Heart left ventricle (tissue), 16 donors: ENCODE measurements at regions not wholly inside any gene's neighbourhood (a gene's known extent, or its start where the extent isn't known, plus 50 kb on each side); places are given as distances from the start of the nearest gene placed in this dataset.
"Not testable (repeated sequence)": the region's sequence is repeated elsewhere in the genome, so short reads cannot be mapped to it uniquely, and the experiment has no call there.

ENCODE experiments used
- ATAC-seq, 4 donors: fragments of 200-7000 bp; cut with Tn5 transposase; one replicate each; pipeline ENCODE4 v1.9.1; 2020 to 2022; ENCODE audit warnings: moderate library complexity in 4 of 4, mild to moderate bottlenecking in 3 of 4, moderate number of reproducible peaks in 1 of 4
- DNase-seq, 5 donors: peaks; one replicate each; pipeline ENCODE4 v3.0.0-alpha.2; 2020
- H3K27ac ChIP-seq, 12 donors: fragments of 200-600 bp; sonication (generic) in 4 of 12; one replicate each; pipeline versions ENCODE4 v1.5.0 to v1.8.0; 2016 to 2022; ENCODE audit warnings: mild to moderate bottlenecking in 2 of 12
- H3K27me3 ChIP-seq, 9 donors: fragments of 200-600 bp; sonication (generic) in 2 of 9; one replicate each; pipeline versions ENCODE4 v1.5.1 to v1.8.0; 2016 to 2022; ENCODE audit warnings: mild to moderate bottlenecking in 3 of 9
- H3K36me3 ChIP-seq, 9 donors: fragments of 200-600 bp; sonication (generic) in 2 of 9; one replicate each; pipeline versions ENCODE4 v1.5.0 to v1.8.0; 2018 to 2022; ENCODE audit warnings: mild to moderate bottlenecking in 2 of 9
- H3K4me1 ChIP-seq, 12 donors: fragments of 200-600 bp; sonication (generic) in 4 of 12; one replicate each; pipeline versions ENCODE4 v1.5.0 to v1.8.0; 2016 to 2022; ENCODE audit warnings: mild to moderate bottlenecking in 3 of 12
- H3K4me3 ChIP-seq, 12 donors: fragments of 200-600 bp; sonication (generic) in 4 of 12; one replicate each; pipeline versions ENCODE4 v1.5.0 to v1.8.0; 2017 to 2022; ENCODE audit warnings: mild to moderate bottlenecking in 9 of 12, moderate library complexity in 4 of 12
- H3K9me3 ChIP-seq, 12 donors: fragments of 200-600 bp; sonication (generic) in 4 of 12; one replicate each; pipeline versions ENCODE4 v1.5.0 to v1.8.0; 2016 to 2022; ENCODE audit warnings: mild to moderate bottlenecking in 1 of 12
- CTCF ChIP-seq, 12 donors: fragments of 200-600 bp; sonication (generic) in 4 of 12; IDR thresholded peaks; one replicate each; pipeline versions ENCODE4 v1.5.0 to v1.8.0; 2018 to 2022; ENCODE audit warnings: antibody characterized with exemption in 12 of 12, mild to moderate bottlenecking in 5 of 12
- POLR2A ChIP-seq, 2 donors: fragments of 450-650 bp; IDR thresholded peaks; one replicate each; pipeline ENCODE4 v1.6.1; 2017; ENCODE audit warnings: antibody characterized with exemption in 2 of 2, mild to moderate bottlenecking in 2 of 2, moderate library complexity in 2 of 2
- WGBS, 4 donors: extraction: QIAGEN DNeasy Blood & Tissue Kit in 2 of 4; methylation state at CpG; one replicate each; pipeline versions ENCODE4 v1.1.5 to v1.1.7; 2013 to 2018; 5-methylcytosine and 5-hydroxymethylcytosine counted together
- intact Hi-C, 10 donors: fragments of 100-400 bp; cut with DNase I; formaldehyde crosslinking; loops; one replicate each; pipeline versions ENCODE4 v1.11.1 to v1.14.2; 2022
- donor health status: ischemic (EF 13 %, LVEDD 7.1; RV severe dilation, severe dysfunction).
- donor health status: healthy with polysubstance abuse.
- donor health status: DM: no; HTN: yes; CAD: no.
- donor health status: DM: no; HTN: no; CAD: no.
- donor health status: ischemic (EF 25% LVEDD 6.9; RV normal size, moderate dysfunction).
- donor health status: ischemic (EF 25% LVEDD 5.7; RV mildly dilated, moderate dysfunction).
- donor health status: healthy.
- donor health status: DM: yes; HTN: yes; CAD: no.
- donor health status: ischemic (EF 35%, LVEDD 5.7; RV mildly dilated, moderate dysfunction).
- donor health status: nonischemic (EF 11% LVEDD 7.7; RV severe dilation, severe dysfunction).
- donor health status: DM: yes; HTN: yes; CAD: no.
- donor health status: PGD.
- donor health status: ischemic (EF 29% LVEDD 5.4; RV normal size, mild dysfunction).
- donor health status: nonischemic (EF 23%, LVEDD 6.1; RV moderate dilation, normal function).

GRCh38 chr13:100976993-100977392 lies 302.4 kb upstream of the TMTC4 start:
- H3K27ac ChIP-seq = no peak overlapping the region
- DNase-seq (no peak), ATAC-seq (no peak)
- H3K36me3 ChIP-seq = no peaks in the 10 kb centered on the region
- H3K4me1 ChIP-seq = no peaks in the 10 kb centered on the region
- TF ChIP-seq CTCF (IDR thresholded peaks at IDR 0.05) (no peak), POLR2A (IDR thresholded peaks at IDR 0.05) (no peak)
- H3K27me3 ChIP-seq = no peaks in the 10 kb centered on the region
- H3K4me3 ChIP-seq = no peak overlapping the region
- 76 to 81% (median 79%) methylated on average over 2 of the region's 2 CpGs for WGBS, 4 donors
- H3K9me3 ChIP-seq = peaks cover 0 to 10% (median 0%) of the 10 kb centered on the region in 12 donors
- intact Hi-C loops = no loop called here

GRCh38 chr13:100975666-100976065 lies 301.1 kb upstream of the TMTC4 start:
- H3K36me3 ChIP-seq, DNase-seq: not testable (repeated sequence)
- 60 to 89% (median 69%) methylated on average over 1 to 31 of the region's 31 CpGs for WGBS, 4 donors

GRCh38 chr13:100962585-100962984 lies 288.0 kb upstream of the TMTC4 start:
- no peak for ATAC-seq
- 5 to 26% (median 19%) methylated on average over 2 of the region's 2 CpGs for whole genome bisulfite sequencing, 4 donors

More at GRCh38 chr13:100975666-100976065, 301.1 kb upstream of the TMTC4 start:
- H3K4me3 ChIP-seq, H3K4me1 ChIP-seq, H3K27ac ChIP-seq, H3K27me3 ChIP-seq, ATAC-seq, intact Hi-C loops: not testable (repeated sequence)
- H3K9me3 ChIP-seq = peaks cover 0 to 19% (median 1%) of the 10 kb centered on the region in 12 donors

GRCh38 chr13:100961186-100961585 lies 286.6 kb upstream of the TMTC4 start:
- H3K9me3 ChIP-seq = no peaks in the 10 kb centered on the region
- no peaks in the 10 kb centered on the region for H3K27me3 ChIP-seq
- WGBS, 4 donors = 91 to 93% (median 92%) methylated on average over 7 of the region's 7 CpGs
- intact Hi-C loops = no loop called here
- no peak for ATAC-seq
- TF ChIP-seq POLR2A (IDR thresholded peaks at IDR 0.05) (no peak), CTCF (IDR thresholded peaks at IDR 0.05) (no peak)
- H3K27ac ChIP-seq = no peak overlapping the region
- H3K4me3 ChIP-seq = no peak overlapping the region
- no peak for DNase-seq
- no peaks in the 10 kb centered on the region for H3K36me3 ChIP-seq
- H3K4me1 ChIP-seq = no peaks in the 10 kb centered on the region

More at GRCh38 chr13:100962585-100962984, 288.0 kb upstream of the TMTC4 start:
- TF ChIP-seq CTCF (IDR thresholded peaks at IDR 0.05) = no peak
- TF ChIP-seq POLR2A (IDR thresholded peaks at IDR 0.05) = no peak
- Histone ChIP-seq H3K27me3 (no peaks in the 10 kb centered on the region), H3K27ac (no peak overlapping the region), H3K36me3 (no peaks in the 10 kb centered on the region), H3K4me1 (no peaks in the 10 kb centered on the region), H3K9me3 (peaks cover 0 to 3% (median 0%) of the 10 kb centered on the region in 12 donors), H3K4me3 (no peak overlapping the region)
- DNase-seq = no peak
- intact Hi-C loops = no loop called here

GRCh38 chr13:100958831-100959230 lies 284.2 kb upstream of the TMTC4 start:
- WGBS, 4 donors = 59 to 66% (median 65%) methylated on average over 5 of the region's 5 CpGs
- ATAC-seq = no peak
- TF ChIP-seq CTCF (IDR thresholded peaks at IDR 0.05) (no peak), POLR2A (IDR thresholded peaks at IDR 0.05) (no peak)
- Histone ChIP-seq H3K36me3 (no peaks in the 10 kb centered on the region), H3K9me3 (no peaks in the 10 kb centered on the region), H3K4me3 (no peak overlapping the region), H3K27me3 (no peaks in the 10 kb centered on the region), H3K4me1 (no peaks in the 10 kb centered on the region), H3K27ac (no peak overlapping the region)
- intact Hi-C loops = no loop called here
- DNase-seq = no peak
